ENCODE measurements at regions not wholly inside any gene's neighbourhood (a gene's known extent, or its start where the extent isn't known, plus 50 kb on each side); places are given as distances from the start of the nearest gene placed in this dataset.

- no peak for DNase-seq
Observed at GRCh38 chr17:55668312-55668920, 54.2 kb downstream of the TMEM100 start.

- no peak for DNase-seq
Observed at GRCh38 chr17:55666806-55667205, 55.9 kb downstream of the TMEM100 start.

GRCh38 chr17:55664287-55664686 lies 58.4 kb downstream of the TMEM100 start:
- DNase-seq, result no peak

- no peak for DNase-seq
Observed at GRCh38 chr17:55663400-55663799, 59.3 kb downstream of the TMEM100 start.

GRCh38 chr17:55661963-55662834 lies 60.5 kb downstream of the TMEM100 start:
- DNase-seq, result no peak

- DNase-seq, result no peak
Observed at GRCh38 chr17:55661256-55661758, 61.4 kb downstream of the TMEM100 start.

GRCh38 chr17:55660178-55660886 lies 62.3 kb downstream of the TMEM100 start:
- no peak for DNase-seq

GRCh38 chr17:55659661-55660060 lies 63.0 kb downstream of the TMEM100 start:
- DNase-seq, result no peak

- DNase-seq, result no peak
Observed at GRCh38 chr17:55655777-55656176, 66.9 kb downstream of the TMEM100 start.

GRCh38 chr17:55654821-55655220 lies 67.8 kb downstream of the TMEM100 start:
- no peak for DNase-seq

GRCh38 chr17:55654022-55654421 lies 68.6 kb downstream of the TMEM100 start:
- no peak for DNase-seq

GRCh38 chr17:55652825-55653224 lies 69.8 kb downstream of the TMEM100 start:
- no peak for DNase-seq

GRCh38 chr17:55652114-55652823 lies 70.4 kb downstream of the TMEM100 start:
- DNase-seq, result no peak

- DNase-seq, result no peak
Observed at GRCh38 chr17:55649957-55650597, 72.6 kb downstream of the TMEM100 start.

GRCh38 chr17:55648086-55648485 lies 74.6 kb downstream of the TMEM100 start:
- DNase-seq, result no peak

GRCh38 chr17:55645361-55645760 lies 77.3 kb downstream of the TMEM100 start:
- DNase-seq, result no peak

GRCh38 chr17:55644346-55644745 lies 78.3 kb downstream of the TMEM100 start:
- DNase-seq, result no peak

GRCh38 chr17:55642741-55643140 lies 79.9 kb downstream of the TMEM100 start:
- DNase-seq, result no peak

- DNase-seq, result peak; percentile 16
Observed at GRCh38 chr17:55641676-55642081, 81.0 kb downstream of the TMEM100 start.

- DNase-seq, result no peak
Observed at GRCh38 chr17:55639096-55639495, 83.6 kb downstream of the TMEM100 start.

- no peak for DNase-seq
Observed at GRCh38 chr17:55635253-55635914, 87.3 kb downstream of the TMEM100 start.

GRCh38 chr17:55634702-55635101 lies 88.0 kb downstream of the TMEM100 start:
- DNase-seq, result no peak
